H9 (cell line): ENCODE measurements at regions not wholly inside any gene's neighbourhood (a gene's known extent, or its start where the extent isn't known, plus 50 kb on each side); places are given as distances from the start of the nearest gene placed in this dataset.

ENCODE experiments used
- DNase-seq: peaks from one replicate; pipeline ENCODE4 v3.0.0-alpha.2; 2017
- H2AFZ ChIP-seq: one replicate; pipeline ENCODE4 v1.6.1; 2013; ENCODE audit warnings: mild to moderate bottlenecking, low read length, control low read depth, moderate library complexity
- H2AK5ac ChIP-seq: 2 replicates; pipeline ENCODE4 v1.6.1; 2013; ENCODE audit warnings: low read length, control low read depth, mixed read lengths; ENCODE audit not compliant: insufficient read length
- H2BK120ac ChIP-seq: one replicate; pipeline ENCODE4 v1.6.1; 2013; ENCODE audit warnings: low read depth, mild to moderate bottlenecking, low read length, control low read depth, inconsistent platforms; ENCODE audit not compliant: poor library complexity, severe bottlenecking
- H2BK12ac ChIP-seq: 2 replicates; pipeline ENCODE4 v1.6.1; 2013; ENCODE audit warnings: low read length, control low read depth, mixed read lengths, low read depth; ENCODE audit not compliant: insufficient read length
- H2BK15ac ChIP-seq: 2 replicates; pipeline ENCODE4 v1.6.1; 2013; ENCODE audit warnings: low read depth, low read length, control low read depth
- H2BK20ac ChIP-seq: one replicate; pipeline ENCODE4 v1.6.1; 2013; ENCODE audit warnings: low read depth, mild to moderate bottlenecking, low read length, control low read depth, inconsistent platforms; ENCODE audit not compliant: poor library complexity, severe bottlenecking
- H2BK5ac ChIP-seq: 2 replicates; pipeline ENCODE4 v1.6.1; 2013; ENCODE audit warnings: low read length, control low read depth, mixed read lengths; ENCODE audit not compliant: insufficient read length
- H3K14ac ChIP-seq: 2 replicates; pipeline ENCODE4 v1.6.1; 2013; ENCODE audit warnings: low read length, control low read depth; ENCODE audit not compliant: insufficient read depth
- H3K18ac ChIP-seq: 2 replicates; pipeline ENCODE4 v1.6.1; 2013; ENCODE audit warnings: low read depth, mild to moderate bottlenecking, mixed read lengths, low read length, control low read depth; ENCODE audit not compliant: insufficient read length
- H3K23ac ChIP-seq: 2 replicates; pipeline ENCODE4 v1.6.1; 2013; ENCODE audit warnings: low read length, control low read depth, mixed read lengths, low read depth; ENCODE audit not compliant: insufficient read length
- H3K23me2 ChIP-seq: 2 replicates; pipeline ENCODE4 v1.6.1; 2013; ENCODE audit warnings: low read depth, mild to moderate bottlenecking, mixed read lengths, low read length, control low read depth; ENCODE audit not compliant: insufficient read length, poor library complexity, severe bottlenecking
- H3K27ac ChIP-seq: 2 replicates; pipeline ENCODE4 v1.5.1; 2013; ENCODE audit warnings: low read length, control low read depth, mixed read lengths, low read depth; ENCODE audit not compliant: insufficient read length
- H3K27me3 ChIP-seq: 2 replicates; pipeline ENCODE4 v1.6.1; 2013; ENCODE audit warnings: low read length, control low read depth, inconsistent platforms; ENCODE audit not compliant: insufficient read depth
- H3K4ac ChIP-seq: 2 replicates; pipeline ENCODE4 v1.6.1; 2013; ENCODE audit warnings: low read depth, mild to moderate bottlenecking, control low read depth, inconsistent platforms, low read length, moderate library complexity
- H3K4me1 ChIP-seq: 2 replicates; pipeline ENCODE4 v1.6.1; 2013; ENCODE audit warnings: low read length, control low read depth, inconsistent platforms; ENCODE audit not compliant: insufficient read depth
- H3K4me2 ChIP-seq: 2 replicates; pipeline ENCODE4 v1.6.1; 2013; ENCODE audit warnings: low read length, control low read depth, mixed read lengths; ENCODE audit not compliant: insufficient read length, insufficient read depth
- H3K56ac ChIP-seq: 2 replicates; pipeline ENCODE4 v1.6.1; 2013; ENCODE audit warnings: low read depth, mild to moderate bottlenecking, mixed read lengths, low read length, control low read depth; ENCODE audit not compliant: insufficient read length
- H3K79me1 ChIP-seq: 2 replicates; pipeline ENCODE4 v1.6.1; 2013; ENCODE audit warnings: low read depth, mild to moderate bottlenecking, moderate library complexity, low read length, control low read depth, inconsistent platforms; ENCODE audit not compliant: insufficient read depth, poor library complexity, severe bottlenecking
- H3K79me2 ChIP-seq: 2 replicates; pipeline ENCODE4 v1.6.1; 2013; ENCODE audit warnings: low read length, control low read depth, inconsistent platforms; ENCODE audit not compliant: insufficient read depth
- H3K9ac ChIP-seq: 2 replicates; pipeline ENCODE4 v1.6.1; 2013; ENCODE audit warnings: low read length, control low read depth, mixed read lengths; ENCODE audit not compliant: insufficient read length; ENCODE audit errors: extremely low read depth
- H3K9me3 ChIP-seq: one replicate; pipeline ENCODE4 v1.6.1; 2013; ENCODE audit warnings: low read depth, low read length, inconsistent platforms; ENCODE audit not compliant: control insufficient read depth
- H3T11ph ChIP-seq: one replicate; pipeline ENCODE4 v1.6.1; 2013; ENCODE audit warnings: mild to moderate bottlenecking, low read length, control low read depth, inconsistent platforms
- H4K20me1 ChIP-seq: one replicate; pipeline ENCODE4 v1.6.1; 2013; ENCODE audit not compliant: control insufficient read depth, insufficient read length, insufficient read depth
- H4K5ac ChIP-seq: 2 replicates; pipeline ENCODE4 v1.6.1; 2013; ENCODE audit warnings: low read depth, mild to moderate bottlenecking, mixed read lengths, low read length, control low read depth; ENCODE audit not compliant: insufficient read length
- H4K8ac ChIP-seq: replicated peaks from 2 replicates; pipeline ENCODE4 v1.6.1; 2013; ENCODE audit warnings: low read length, control low read depth, mixed read lengths, low read depth; ENCODE audit not compliant: insufficient read length
- H4K91ac ChIP-seq: 2 replicates; pipeline ENCODE4 v1.6.1; 2013; ENCODE audit warnings: low read depth, mild to moderate bottlenecking, moderate library complexity, mixed read lengths, low read length, control low read depth; ENCODE audit not compliant: insufficient read length
- H3K27ac Mint-ChIP-seq, 3 experiments: 2 replicates in 2 of 3; 3 replicates in 1 of 3; pipeline ENCODE4 v1.8.0; 2020 to 2021; ENCODE audit warnings: mixed read lengths in 3 of 3, mild to moderate bottlenecking in 1 of 3, moderate library complexity in 1 of 3
- H3K27me3 Mint-ChIP-seq: 2 replicates; pipeline ENCODE4 v1.8.0; 2021; ENCODE audit warnings: low read depth, mild to moderate bottlenecking, moderate library complexity, mixed read lengths
- H3K36me3 Mint-ChIP-seq, 3 experiments: 2 replicates in 2 of 3; 3 replicates in 1 of 3; pipeline ENCODE4 v1.8.0; 2020 to 2021; ENCODE audit warnings: low read depth in 3 of 3, mixed read lengths in 3 of 3; ENCODE audit not compliant: insufficient read depth in 1 of 3
- H3K4me1 Mint-ChIP-seq, 2 experiments: 2 replicates each; pipeline ENCODE4 v1.8.0; 2020; ENCODE audit warnings: mixed read lengths in 2 of 2
- H3K4me3 Mint-ChIP-seq, 2 experiments: 2 replicates in 1 of 2; 3 replicates in 1 of 2; pipeline ENCODE4 v1.8.0; 2020 to 2021; ENCODE audit warnings: mild to moderate bottlenecking in 2 of 2, mixed read lengths in 2 of 2, moderate library complexity in 1 of 2
- H3K9me3 Mint-ChIP-seq, 2 experiments: 2 replicates in 1 of 2; 3 replicates in 1 of 2; pipeline ENCODE4 v1.8.0; 2020; ENCODE audit warnings: mild to moderate bottlenecking in 2 of 2, mixed read lengths in 2 of 2, moderate library complexity in 1 of 2
- WGBS: extraction: QIAGEN DNeasy Blood & Tissue Kit; methylation state at CpG from one replicate; pipeline ENCODE4 v1.1.7; 2013; ENCODE audit warnings: missing lambda C conversion rate, low lambda C conversion rate, mixed read lengths; ENCODE audit not compliant: insufficient read length; ENCODE audit errors: extremely low coverage; 5-methylcytosine and 5-hydroxymethylcytosine counted together
- TF ChIP-seq, protein P1 (sequence below): fragments of 200-600 bp; sonication (generic); conservative IDR thresholded peaks from 3 replicates; pipeline ENCODE4 v1.8.0; 2021; ENCODE audit warnings: antibody characterized with exemption, mild to moderate bottlenecking

GRCh38 chr2:160721089-160722040 lies 227.8 kb upstream of the RBMS1 start:
- Histone ChIP-seq H2BK15ac (no peak overlapping the region), H3K27me3 (no peaks in the 10 kb centered on the region), H2BK120ac (no peak overlapping the region), H2BK5ac (no peak overlapping the region), H3K9me3 (no peaks in the 10 kb centered on the region), H4K5ac (no peak overlapping the region), H2BK20ac (no peak overlapping the region), H3K14ac (no peak overlapping the region), H4K8ac (no peak overlapping the region), H2BK12ac (no peak overlapping the region), H3K4me2 (no peak overlapping the region), H3K23ac (no peak overlapping the region), H2AFZ (no peak overlapping the region), H3K4ac (no peak overlapping the region), H4K91ac (no peak overlapping the region), H4K20me1 (no peaks in the 10 kb centered on the region), H3K56ac (no peak overlapping the region), H3K27ac (no peak overlapping the region), H3K4me1 (no peaks in the 10 kb centered on the region), H2AK5ac (no peak overlapping the region), H3T11ph (no peak overlapping the region), H3K18ac (no peak overlapping the region), H3K9ac (no peak overlapping the region), H3K23me2 (no peaks in the 10 kb centered on the region), H3K79me1 (no peaks in the 10 kb centered on the region), H3K79me2 (no peaks in the 10 kb centered on the region)
- Mint-ChIP-seq H3K27me3 (no peaks in the 10 kb centered on the region), H3K4me3 (no peak overlapping the region), H3K27ac (no peak overlapping the region), H3K4me1 (peaks cover 4 to 7% of the 10 kb centered on the region in 2 experiments; a peak in 2 of 4 replicates), H3K36me3 (peaks cover 0 to 18% (median 0%) of the 10 kb centered on the region in 3 experiments; a peak in 4 of 7 replicates), H3K9me3 (peaks cover 14 to 15% of the 10 kb centered on the region in 2 experiments)
- TF ChIP-seq, protein P1, sequence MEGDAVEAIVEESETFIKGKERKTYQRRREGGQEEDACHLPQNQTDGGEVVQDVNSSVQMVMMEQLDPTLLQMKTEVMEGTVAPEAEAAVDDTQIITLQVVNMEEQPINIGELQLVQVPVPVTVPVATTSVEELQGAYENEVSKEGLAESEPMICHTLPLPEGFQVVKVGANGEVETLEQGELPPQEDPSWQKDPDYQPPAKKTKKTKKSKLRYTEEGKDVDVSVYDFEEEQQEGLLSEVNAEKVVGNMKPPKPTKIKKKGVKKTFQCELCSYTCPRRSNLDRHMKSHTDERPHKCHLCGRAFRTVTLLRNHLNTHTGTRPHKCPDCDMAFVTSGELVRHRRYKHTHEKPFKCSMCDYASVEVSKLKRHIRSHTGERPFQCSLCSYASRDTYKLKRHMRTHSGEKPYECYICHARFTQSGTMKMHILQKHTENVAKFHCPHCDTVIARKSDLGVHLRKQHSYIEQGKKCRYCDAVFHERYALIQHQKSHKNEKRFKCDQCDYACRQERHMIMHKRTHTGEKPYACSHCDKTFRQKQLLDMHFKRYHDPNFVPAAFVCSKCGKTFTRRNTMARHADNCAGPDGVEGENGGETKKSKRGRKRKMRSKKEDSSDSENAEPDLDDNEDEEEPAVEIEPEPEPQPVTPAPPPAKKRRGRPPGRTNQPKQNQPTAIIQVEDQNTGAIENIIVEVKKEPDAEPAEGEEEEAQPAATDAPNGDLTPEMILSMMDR: no peak
- no peak for DNase-seq
- WGBS: no CpG with 5 or more reads among the region's 1 CpG
